Type B pancreatic cell (in vitro differentiated cells): ENCODE measurements at regions not wholly inside any gene's neighbourhood (a gene's known extent, or its start where the extent isn't known, plus 50 kb on each side); places are given as distances from the start of the nearest gene placed in this dataset.

Source experiments
- DNase-seq: peaks from one replicate; pipeline ENCODE4 v3.0.0; 2021; ENCODE audit warnings: mixed read lengths; ENCODE audit not compliant: unreplicated experiment; ENCODE audit errors: extremely low spot score
- H3K27ac Mint-ChIP-seq: 2 replicates; pipeline ENCODE4 v1.8.0; 2021; ENCODE audit warnings: mild to moderate bottlenecking, mixed read lengths
- H3K27me3 Mint-ChIP-seq: 2 replicates; pipeline ENCODE4 v1.8.0; 2021; ENCODE audit warnings: mixed read lengths
- H3K36me3 Mint-ChIP-seq: 2 replicates; pipeline ENCODE4 v1.8.0; 2021; ENCODE audit warnings: mixed read lengths
- H3K4me1 Mint-ChIP-seq: one replicate; pipeline ENCODE4 v1.8.0; 2021; ENCODE audit warnings: mixed read lengths; ENCODE audit not compliant: unreplicated experiment
- H3K4me3 Mint-ChIP-seq: 2 replicates; pipeline ENCODE4 v1.8.0; 2021; ENCODE audit warnings: mild to moderate bottlenecking, mixed read lengths
- H3K9me3 Mint-ChIP-seq: 2 replicates; pipeline ENCODE4 v1.8.0; 2021; ENCODE audit warnings: mixed read lengths
- CTCF ChIP-seq: fragments of 200-600 bp; sonication (generic); conservative IDR thresholded peaks from 2 replicates; pipeline ENCODE4 v1.5.0; 2021; ENCODE audit warnings: antibody characterized with exemption, mild to moderate bottlenecking

GRCh38 chr13:83204886-83205285 is 677.4 kb downstream of the SLITRK1 start:
- no peak for DNase-seq
- no peak for TF ChIP-seq CTCF
- Mint-ChIP-seq H3K4me3 (no peak overlapping the region), H3K27ac (no peak overlapping the region), H3K4me1 (no peaks in the 10 kb centered on the region), H3K27me3 (no peaks in the 10 kb centered on the region), H3K9me3 (peaks cover 4% of the 10 kb centered on the region), H3K36me3 (no peaks in the 10 kb centered on the region)

- Mint-ChIP-seq H3K36me3 (no peaks in the 10 kb centered on the region), H3K4me3 (no peak overlapping the region), H3K27ac (no peak overlapping the region), H3K4me1 (no peaks in the 10 kb centered on the region), H3K9me3 (no peaks in the 10 kb centered on the region), H3K27me3 (no peaks in the 10 kb centered on the region)
- no peak for TF ChIP-seq CTCF
- DNase-seq, result no peak
These were observed 680.8 kb downstream of the SLITRK1 start for GRCh38 chr13:83201506-83201905.

GRCh38 chr13:83197316-83197715 is 685.0 kb downstream of the SLITRK1 start:
- no peak for TF ChIP-seq CTCF
- no peaks in the 10 kb centered on the region for H3K36me3 Mint-ChIP-seq
- no peak overlapping the region for H3K4me3 Mint-ChIP-seq
- DNase-seq, result no peak
- H3K27ac Mint-ChIP-seq, result no peak overlapping the region
- no peaks in the 10 kb centered on the region for H3K9me3 Mint-ChIP-seq
- no peaks in the 10 kb centered on the region for H3K4me1 Mint-ChIP-seq
- no peaks in the 10 kb centered on the region for H3K27me3 Mint-ChIP-seq

- no peaks in the 10 kb centered on the region for H3K4me1 Mint-ChIP-seq
- no peaks in the 10 kb centered on the region for H3K9me3 Mint-ChIP-seq
- DNase-seq, result no peak
- no peak overlapping the region for H3K4me3 Mint-ChIP-seq
- no peak overlapping the region for H3K27ac Mint-ChIP-seq
- no peak for TF ChIP-seq CTCF
- no peaks in the 10 kb centered on the region for H3K27me3 Mint-ChIP-seq
- peaks cover 3% of the 10 kb centered on the region for H3K36me3 Mint-ChIP-seq
These were observed 692.3 kb downstream of the SLITRK1 start for GRCh38 chr13:83190020-83190419.

- DNase-seq, result no peak
- H3K9me3 Mint-ChIP-seq, result no peaks in the 10 kb centered on the region
These were observed 697.5 kb downstream of the SLITRK1 start for GRCh38 chr13:83184819-83185218.

More at GRCh38 chr13:83184819-83185218, 697.5 kb downstream of the SLITRK1 start:
- Mint-ChIP-seq H3K36me3 (peaks cover 3% of the 10 kb centered on the region), H3K27me3 (no peaks in the 10 kb centered on the region), H3K4me1 (no peaks in the 10 kb centered on the region), H3K27ac (no peak overlapping the region), H3K4me3 (no peak overlapping the region)
- no peak for TF ChIP-seq CTCF
